ENCODE measurements at regions not wholly inside any gene's neighbourhood (a gene's known extent, or its start where the extent isn't known, plus 50 kb on each side); places are given as distances from the start of the nearest gene placed in this dataset.

DNA sequence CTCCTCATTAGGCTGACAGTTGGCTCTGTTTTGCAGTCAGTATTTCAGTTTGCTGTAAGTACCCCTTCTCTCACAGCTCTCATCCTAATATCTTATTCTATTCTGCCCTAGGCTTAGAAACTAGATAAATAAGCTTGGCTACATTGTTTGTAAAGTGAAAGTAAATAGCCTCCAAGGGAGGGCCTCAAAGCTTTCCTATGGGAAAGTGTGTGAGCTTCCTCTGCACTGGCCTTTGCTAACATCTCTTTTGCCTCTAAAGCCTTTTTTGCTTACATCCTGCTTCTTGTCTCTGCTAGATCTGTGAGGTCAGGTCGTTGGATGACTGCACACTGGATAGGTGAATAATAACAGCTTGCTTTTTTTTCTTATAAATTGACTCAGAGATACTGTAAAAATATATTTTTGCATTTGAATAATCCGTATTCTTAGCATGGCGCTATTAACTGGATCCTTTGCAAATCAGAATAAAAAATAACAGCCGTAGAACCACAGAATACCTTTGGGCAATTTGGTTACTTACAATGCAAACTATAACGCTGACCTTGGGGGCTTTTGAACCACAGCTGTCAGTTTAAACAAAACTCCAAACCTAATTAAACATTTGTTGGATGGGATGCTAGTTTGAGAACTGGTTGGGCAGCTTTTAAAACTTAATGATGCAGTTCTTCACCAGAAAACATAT is 55.1 kb downstream of the TTC6 start:
- no peak for DNase-seq (ENCODE audit: low read depth)
- no peak overlapping the region for H3K4me3 ChIP-seq (ENCODE audit: low read depth, low read length)
- TF ChIP-seq, protein P1, sequence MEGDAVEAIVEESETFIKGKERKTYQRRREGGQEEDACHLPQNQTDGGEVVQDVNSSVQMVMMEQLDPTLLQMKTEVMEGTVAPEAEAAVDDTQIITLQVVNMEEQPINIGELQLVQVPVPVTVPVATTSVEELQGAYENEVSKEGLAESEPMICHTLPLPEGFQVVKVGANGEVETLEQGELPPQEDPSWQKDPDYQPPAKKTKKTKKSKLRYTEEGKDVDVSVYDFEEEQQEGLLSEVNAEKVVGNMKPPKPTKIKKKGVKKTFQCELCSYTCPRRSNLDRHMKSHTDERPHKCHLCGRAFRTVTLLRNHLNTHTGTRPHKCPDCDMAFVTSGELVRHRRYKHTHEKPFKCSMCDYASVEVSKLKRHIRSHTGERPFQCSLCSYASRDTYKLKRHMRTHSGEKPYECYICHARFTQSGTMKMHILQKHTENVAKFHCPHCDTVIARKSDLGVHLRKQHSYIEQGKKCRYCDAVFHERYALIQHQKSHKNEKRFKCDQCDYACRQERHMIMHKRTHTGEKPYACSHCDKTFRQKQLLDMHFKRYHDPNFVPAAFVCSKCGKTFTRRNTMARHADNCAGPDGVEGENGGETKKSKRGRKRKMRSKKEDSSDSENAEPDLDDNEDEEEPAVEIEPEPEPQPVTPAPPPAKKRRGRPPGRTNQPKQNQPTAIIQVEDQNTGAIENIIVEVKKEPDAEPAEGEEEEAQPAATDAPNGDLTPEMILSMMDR (conservative IDR thresholded peaks at IDR 0.05; ENCODE audit: low read depth, low read length), result no peak

DNA sequence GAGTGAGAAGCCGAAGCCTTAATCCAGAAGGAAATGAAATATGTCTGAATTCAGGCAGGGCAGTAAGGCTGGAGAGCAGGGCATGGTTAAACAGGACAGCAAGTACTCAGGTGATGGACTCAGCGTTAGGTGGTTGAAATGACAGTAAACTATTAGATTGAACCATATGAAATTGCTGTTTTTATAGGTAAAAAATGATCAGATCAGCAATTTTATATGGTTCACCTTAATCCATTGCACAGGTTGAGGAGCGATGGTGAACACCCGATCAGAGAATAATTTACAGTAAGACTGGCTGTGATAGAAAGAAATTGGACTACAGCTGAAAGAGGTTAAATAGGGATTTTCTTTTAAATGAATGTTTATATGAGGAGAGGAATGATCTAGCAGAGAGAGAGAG is 56.6 kb downstream of the TTC6 start:
- H3K4me3 ChIP-seq (ENCODE audit: low read depth, low read length), result no peak overlapping the region
- TF ChIP-seq, protein P1 (conservative IDR thresholded peaks at IDR 0.05; ENCODE audit: low read depth, low read length), result no peak
- DNase-seq (ENCODE audit: low read depth), result no peak

DNA sequence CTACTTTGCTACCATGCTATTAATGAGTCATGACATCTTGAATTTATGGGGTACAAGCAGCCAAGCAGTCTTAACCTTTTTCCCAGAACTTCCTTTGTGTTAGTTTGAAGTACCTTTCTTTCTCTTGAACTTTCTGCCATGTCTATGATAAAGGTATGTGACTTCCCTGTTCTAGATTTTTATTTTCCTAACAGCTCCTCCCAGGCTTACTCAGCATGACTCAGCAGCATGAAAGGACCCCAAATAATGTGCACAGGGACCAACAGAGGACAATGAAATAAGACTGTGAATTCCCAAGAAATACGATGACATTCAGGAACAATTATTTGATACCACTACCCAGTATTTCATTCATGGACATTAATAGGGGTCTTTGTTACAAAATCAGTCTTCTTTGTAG is 60.0 kb downstream of the TTC6 start:
- H3K4me3 ChIP-seq (ENCODE audit: low read depth, low read length), result no peak overlapping the region
- DNase-seq (ENCODE audit: low read depth), result no peak
- TF ChIP-seq, protein P1 (conservative IDR thresholded peaks at IDR 0.05; ENCODE audit: low read depth, low read length), result no peak

DNA sequence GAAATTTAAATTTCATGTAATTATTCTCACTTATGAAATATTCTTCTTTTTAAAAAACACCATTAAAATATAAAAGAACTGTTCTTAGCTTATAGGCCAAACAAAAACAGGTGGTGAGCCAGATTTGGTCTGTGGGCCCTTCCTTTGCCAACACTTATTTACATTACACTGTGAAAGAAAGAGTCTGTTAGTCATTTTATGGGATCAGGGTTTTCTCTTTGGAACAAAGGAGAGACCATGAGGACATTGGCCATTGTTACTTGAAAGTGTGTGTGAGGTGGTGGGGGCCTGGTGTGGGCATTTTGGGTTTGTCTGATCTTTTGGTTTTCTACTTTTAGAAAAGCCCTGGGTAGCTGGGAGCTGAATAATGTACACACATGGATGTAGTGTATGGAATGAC is 62.7 kb downstream of the TTC6 start:
- TF ChIP-seq, protein P1 (conservative IDR thresholded peaks at IDR 0.05; ENCODE audit: low read depth, low read length), result no peak
- DNase-seq (ENCODE audit: low read depth), result no peak
- no peak overlapping the region for H3K4me3 ChIP-seq (ENCODE audit: low read depth, low read length)

DNA sequence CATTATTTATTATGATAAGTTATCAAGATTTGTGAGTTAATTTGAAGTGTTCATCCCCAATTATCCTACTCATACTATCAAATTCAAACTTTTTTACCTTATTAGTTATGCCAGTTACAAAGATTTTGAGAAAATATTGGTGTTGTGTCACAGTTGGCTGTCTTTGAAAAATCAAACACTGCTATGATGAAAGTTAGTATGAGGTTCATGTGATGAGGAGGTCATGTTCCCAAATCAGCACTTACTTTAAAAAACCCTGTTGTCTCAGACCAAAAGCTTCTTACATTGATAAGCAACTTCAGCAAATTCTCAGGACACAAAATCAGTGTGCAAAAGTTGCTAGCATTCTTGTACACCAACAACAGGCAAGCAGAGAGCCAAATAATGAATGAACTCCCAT is 68.1 kb downstream of the TTC6 start:
- no peak overlapping the region for H3K4me3 ChIP-seq (ENCODE audit: low read depth, low read length)
- DNase-seq (ENCODE audit: low read depth), result no peak
- TF ChIP-seq, protein P1 (conservative IDR thresholded peaks at IDR 0.05; ENCODE audit: low read depth, low read length), result no peak

DNA sequence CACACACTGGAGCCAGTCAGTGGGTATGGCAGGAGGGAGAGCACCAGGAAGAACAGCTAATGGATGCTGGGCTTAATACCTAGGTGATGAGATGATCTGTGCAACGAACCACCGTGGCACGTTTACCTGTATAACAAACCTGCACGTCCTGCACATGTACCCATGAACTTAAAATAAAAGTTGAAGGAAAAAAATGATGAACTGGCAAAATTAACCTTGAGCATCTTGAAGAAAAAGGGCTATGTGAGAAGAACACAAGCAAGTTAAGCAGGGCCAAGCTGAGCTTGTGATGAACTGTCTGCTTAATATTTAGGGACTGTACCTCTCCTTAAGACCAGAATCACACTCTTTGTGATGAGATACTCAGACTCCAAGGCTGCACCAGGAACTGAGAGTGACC is 70.0 kb downstream of the TTC6 start:
- DNase-seq (ENCODE audit: low read depth), result no peak
- TF ChIP-seq, protein P1 (conservative IDR thresholded peaks at IDR 0.05; ENCODE audit: low read depth, low read length), result no peak
- no peak overlapping the region for H3K4me3 ChIP-seq (ENCODE audit: low read depth, low read length)

DNA sequence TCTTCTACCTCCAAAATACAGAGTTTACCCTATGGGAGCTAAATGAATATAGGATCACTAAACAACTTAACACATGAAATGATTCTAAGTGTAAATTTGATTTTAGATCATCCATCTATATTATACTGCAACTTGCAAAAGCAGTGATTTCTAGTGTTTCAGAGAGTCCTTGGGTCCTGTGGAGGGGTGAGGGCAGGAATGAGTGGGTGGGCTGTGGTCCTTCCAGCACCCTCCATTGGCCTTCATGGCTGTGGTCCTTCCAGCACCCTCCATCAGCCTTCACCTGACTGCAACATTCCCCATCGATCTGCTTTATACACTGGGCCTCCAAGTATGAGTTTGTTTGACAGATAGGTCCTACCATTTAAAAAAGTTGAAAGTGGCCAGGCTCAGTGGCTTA is 70.5 kb downstream of the TTC6 start:
- H3K4me3 ChIP-seq (ENCODE audit: low read depth, low read length), result no peak overlapping the region
- TF ChIP-seq, protein P1 (conservative IDR thresholded peaks at IDR 0.05; ENCODE audit: low read depth, low read length), result no peak
- no peak for DNase-seq (ENCODE audit: low read depth)
